ENCODE measurements at regions not wholly inside any gene's neighbourhood (a gene's known extent, or its start where the extent isn't known, plus 50 kb on each side); places are given as distances from the start of the nearest gene placed in this dataset.
A peak's percentile ranks its signal among the peaks of the same experiment; 100 is the strongest.

GRCh38 chr2:118223992-118224894 lies 136.0 kb downstream of the INSIG2 start:
- H3K36me3 ChIP-seq (ENCODE audit: control insufficient read depth, insufficient read depth, low read length), result no peaks in the 10 kb centered on the region
- no peak for FAIRE-seq
- no peaks in the 10 kb centered on the region for H3K27me3 ChIP-seq (ENCODE audit: control insufficient read depth, insufficient read depth, low read length)
- DNase-seq (ENCODE audit: low read depth), result no peak
- peak overlapping the region; percentile 43 for H3K4me3 ChIP-seq (ENCODE audit: low read depth, low read length)
- TF ChIP-seq, protein P1, sequence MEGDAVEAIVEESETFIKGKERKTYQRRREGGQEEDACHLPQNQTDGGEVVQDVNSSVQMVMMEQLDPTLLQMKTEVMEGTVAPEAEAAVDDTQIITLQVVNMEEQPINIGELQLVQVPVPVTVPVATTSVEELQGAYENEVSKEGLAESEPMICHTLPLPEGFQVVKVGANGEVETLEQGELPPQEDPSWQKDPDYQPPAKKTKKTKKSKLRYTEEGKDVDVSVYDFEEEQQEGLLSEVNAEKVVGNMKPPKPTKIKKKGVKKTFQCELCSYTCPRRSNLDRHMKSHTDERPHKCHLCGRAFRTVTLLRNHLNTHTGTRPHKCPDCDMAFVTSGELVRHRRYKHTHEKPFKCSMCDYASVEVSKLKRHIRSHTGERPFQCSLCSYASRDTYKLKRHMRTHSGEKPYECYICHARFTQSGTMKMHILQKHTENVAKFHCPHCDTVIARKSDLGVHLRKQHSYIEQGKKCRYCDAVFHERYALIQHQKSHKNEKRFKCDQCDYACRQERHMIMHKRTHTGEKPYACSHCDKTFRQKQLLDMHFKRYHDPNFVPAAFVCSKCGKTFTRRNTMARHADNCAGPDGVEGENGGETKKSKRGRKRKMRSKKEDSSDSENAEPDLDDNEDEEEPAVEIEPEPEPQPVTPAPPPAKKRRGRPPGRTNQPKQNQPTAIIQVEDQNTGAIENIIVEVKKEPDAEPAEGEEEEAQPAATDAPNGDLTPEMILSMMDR (IDR thresholded peaks at IDR 0.05; ENCODE audit: insufficient read depth, low read length, severe bottlenecking), result no peak

GRCh38 chr2:118223511-118223991 lies 135.3 kb downstream of the INSIG2 start:
- no peaks in the 10 kb centered on the region for H3K27me3 ChIP-seq (ENCODE audit: control insufficient read depth, insufficient read depth, low read length)
- H3K36me3 ChIP-seq (ENCODE audit: control insufficient read depth, insufficient read depth, low read length), result no peaks in the 10 kb centered on the region
- DNase-seq (ENCODE audit: low read depth), result no peak
- TF ChIP-seq, protein P1 (IDR thresholded peaks at IDR 0.05; ENCODE audit: insufficient read depth, low read length, severe bottlenecking), result no peak
- FAIRE-seq, result no peak
- H3K4me3 ChIP-seq (ENCODE audit: low read depth, low read length), result peak overlapping the region; percentile 43

GRCh38 chr2:118222672-118223421 lies 134.6 kb downstream of the INSIG2 start:
- TF ChIP-seq, protein P1 (IDR thresholded peaks at IDR 0.05; ENCODE audit: insufficient read depth, low read length, severe bottlenecking), result no peak

DNA sequence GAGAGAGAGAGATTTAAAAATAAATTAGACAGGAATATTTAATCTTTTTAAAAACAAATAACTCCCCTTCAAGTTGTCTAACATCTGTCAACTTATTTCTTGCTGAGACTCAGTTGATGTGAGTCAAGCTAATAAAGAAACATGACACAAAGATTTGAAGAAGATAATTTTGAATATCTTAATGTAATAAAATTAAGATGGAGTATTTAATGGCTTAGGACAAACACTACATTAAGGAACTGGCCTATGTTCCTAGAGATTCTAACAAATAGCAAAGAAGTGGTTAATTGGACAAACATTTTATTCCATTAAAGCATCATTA lies 134.0 kb downstream of the INSIG2 start:
- DNase-seq (ENCODE audit: low read depth), result no peak
- TF ChIP-seq, protein P1 (IDR thresholded peaks at IDR 0.05; ENCODE audit: insufficient read depth, low read length, severe bottlenecking), result no peak
- Histone ChIP-seq H3K4me3 (ENCODE audit: low read depth, low read length) (no peak overlapping the region), H3K27me3 (ENCODE audit: control insufficient read depth, insufficient read depth, low read length) (no peaks in the 10 kb centered on the region), H3K36me3 (ENCODE audit: control insufficient read depth, insufficient read depth, low read length) (no peaks in the 10 kb centered on the region)
- no peak for FAIRE-seq

More at GRCh38 chr2:118222672-118223421, 134.6 kb downstream of the INSIG2 start:
- no peaks in the 10 kb centered on the region for H3K27me3 ChIP-seq (ENCODE audit: control insufficient read depth, insufficient read depth, low read length)
- no peaks in the 10 kb centered on the region for H3K36me3 ChIP-seq (ENCODE audit: control insufficient read depth, insufficient read depth, low read length)
- FAIRE-seq (no peak), DNase-seq (ENCODE audit: low read depth) (no peak)
- no peak overlapping the region for H3K4me3 ChIP-seq (ENCODE audit: low read depth, low read length)

GRCh38 chr2:118221536-118222272 lies 133.4 kb downstream of the INSIG2 start:
- FAIRE-seq (no peak), DNase-seq (ENCODE audit: low read depth) (peak; percentile 72)
- TF ChIP-seq, protein P1 (IDR thresholded peaks at IDR 0.05; ENCODE audit: insufficient read depth, low read length, severe bottlenecking), result peak; percentile 69
- Histone ChIP-seq H3K36me3 (ENCODE audit: control insufficient read depth, insufficient read depth, low read length) (no peaks in the 10 kb centered on the region), H3K27me3 (ENCODE audit: control insufficient read depth, insufficient read depth, low read length) (no peaks in the 10 kb centered on the region), H3K4me3 (ENCODE audit: low read depth, low read length) (no peak overlapping the region)

Data from bronchial epithelial cell (primary cell).